DND-41 (cell line): ENCODE measurements at regions not wholly inside any gene's neighbourhood (a gene's known extent, or its start where the extent isn't known, plus 50 kb on each side); places are given as distances from the start of the nearest gene placed in this dataset.

Experiments used
- ATAC-seq: fragments of 200-7000 bp; cut with Tn5 transposase; 3 replicates; pipeline ENCODE4 v1.9.1; 2021; ENCODE audit warnings: low read depth; ENCODE audit not compliant: insufficient read depth
- DNase-seq: peaks from one replicate; pipeline ENCODE4 v3.0.0-alpha.2; 2020
- H2AFZ ChIP-seq: 2 replicates; pipeline ENCODE4 v1.6.0; 2012; ENCODE audit warnings: low read depth, low read length
- H3K27ac ChIP-seq: 2 replicates; pipeline ENCODE4 v1.5.1; 2012; ENCODE audit warnings: low read length, inconsistent platforms
- H3K27me3 ChIP-seq: fragments of 200-600 bp; sonication (generic); 2 replicates; pipeline ENCODE4 v1.6.0; 2012; ENCODE audit warnings: low read length, mild to moderate bottlenecking, inconsistent platforms; ENCODE audit not compliant: insufficient read depth, poor library complexity
- H3K36me3 ChIP-seq: 2 replicates; pipeline ENCODE4 v1.5.1; 2012; ENCODE audit warnings: low read length, inconsistent platforms; ENCODE audit not compliant: insufficient read depth
- H3K4me1 ChIP-seq: 2 replicates; pipeline ENCODE4 v1.5.1; 2012; ENCODE audit warnings: mild to moderate bottlenecking, low read length; ENCODE audit not compliant: insufficient read depth
- H3K4me2 ChIP-seq: 2 replicates; pipeline ENCODE4 v1.6.0; 2012; ENCODE audit warnings: mild to moderate bottlenecking, moderate library complexity, low read length, inconsistent platforms; ENCODE audit not compliant: insufficient read depth
- H3K4me3 ChIP-seq, 2 experiments: fragments of 200-600 bp in 1 of 2; shearing (Covaris generic) in 1 of 2; 2 replicates each; pipeline ENCODE4 v1.5.1; 2012 to 2016; ENCODE audit warnings: inconsistent platforms in 2 of 2, low read length in 2 of 2, mild to moderate bottlenecking in 2 of 2, low read depth in 1 of 2, moderate library complexity in 1 of 2
- H3K79me2 ChIP-seq: 2 replicates; pipeline ENCODE4 v1.6.0; 2012; ENCODE audit warnings: low read length, inconsistent platforms; ENCODE audit not compliant: insufficient read depth
- H3K9ac ChIP-seq: 2 replicates; pipeline ENCODE4 v1.6.0; 2012; ENCODE audit warnings: low read depth, mild to moderate bottlenecking, inconsistent platforms, low read length, moderate library complexity
- H3K9me3 ChIP-seq: 2 replicates; pipeline ENCODE4 v1.5.1; 2012; ENCODE audit warnings: low read length, moderate library complexity, mild to moderate bottlenecking, inconsistent platforms; ENCODE audit not compliant: insufficient read depth, severe bottlenecking
- H4K20me1 ChIP-seq: 2 replicates; pipeline ENCODE4 v1.6.0; 2012; ENCODE audit warnings: low read length; ENCODE audit not compliant: insufficient read depth
- EZH2 ChIP-seq: IDR thresholded peaks from 3 replicates; pipeline ENCODE4 v1.6.1; 2012; ENCODE audit warnings: borderline replicate concordance, low read depth, mild to moderate bottlenecking, moderate library complexity, low read length, inconsistent platforms; ENCODE audit not compliant: severe bottlenecking
- TF ChIP-seq, protein P1 (sequence below): IDR thresholded peaks from 2 replicates; pipeline ENCODE4 v1.5.1; 2012; ENCODE audit warnings: borderline replicate concordance, low read length, moderate library complexity, mild to moderate bottlenecking; ENCODE audit not compliant: poor library complexity, severe bottlenecking; ENCODE audit errors: extremely low read depth

DNA sequence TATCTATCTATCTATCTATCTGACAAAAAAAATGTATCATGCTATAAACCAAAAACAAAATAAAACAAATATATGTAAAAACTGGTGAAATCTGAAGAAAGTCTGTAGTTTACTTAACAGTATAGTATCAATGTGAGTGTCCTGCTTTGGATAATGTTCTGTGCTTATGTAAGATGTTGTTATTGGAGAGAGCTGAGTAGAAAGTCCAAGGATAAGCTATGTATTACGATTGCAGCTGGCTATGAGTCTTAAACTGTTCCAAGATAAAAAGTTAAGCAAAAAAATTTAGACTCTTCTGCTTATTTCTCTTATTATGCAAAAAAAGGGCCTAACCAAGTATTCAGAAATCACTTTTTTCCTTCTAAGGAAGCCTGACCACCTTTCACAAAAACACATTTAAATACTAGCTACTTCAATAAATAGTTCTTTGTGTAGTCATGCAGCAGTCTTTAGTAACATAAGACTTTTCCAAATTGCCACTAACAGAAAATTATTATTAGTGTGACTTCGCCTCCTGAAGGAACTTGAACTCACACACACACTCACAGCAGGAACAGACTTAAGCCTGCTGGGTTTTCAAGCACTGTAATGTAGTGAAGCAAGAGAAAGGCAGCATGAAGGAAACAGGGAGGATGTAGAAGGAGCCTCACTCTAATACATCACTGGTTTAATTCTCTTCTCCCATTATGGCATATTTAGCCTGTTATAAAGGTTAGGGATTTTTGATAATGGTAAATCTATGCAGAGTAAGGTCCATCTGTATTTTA lies 265.8 kb upstream of the GJE1 start:
- H4K20me1 ChIP-seq, result no peaks in the 10 kb centered on the region
- H3K27me3 ChIP-seq, result no peaks in the 10 kb centered on the region
- ATAC-seq, result no peak
- H3K79me2 ChIP-seq, result no peaks in the 10 kb centered on the region
- H3K9me3 ChIP-seq, result no peaks in the 10 kb centered on the region
- H3K9ac ChIP-seq, result no peak overlapping the region
- H3K4me2 ChIP-seq, result no peak overlapping the region
- H3K27ac ChIP-seq, result no peak overlapping the region
- H3K4me1 ChIP-seq, result no peaks in the 10 kb centered on the region
- H3K36me3 ChIP-seq, result no peaks in the 10 kb centered on the region
- no peak for TF ChIP-seq EZH2
- TF ChIP-seq, protein P1, sequence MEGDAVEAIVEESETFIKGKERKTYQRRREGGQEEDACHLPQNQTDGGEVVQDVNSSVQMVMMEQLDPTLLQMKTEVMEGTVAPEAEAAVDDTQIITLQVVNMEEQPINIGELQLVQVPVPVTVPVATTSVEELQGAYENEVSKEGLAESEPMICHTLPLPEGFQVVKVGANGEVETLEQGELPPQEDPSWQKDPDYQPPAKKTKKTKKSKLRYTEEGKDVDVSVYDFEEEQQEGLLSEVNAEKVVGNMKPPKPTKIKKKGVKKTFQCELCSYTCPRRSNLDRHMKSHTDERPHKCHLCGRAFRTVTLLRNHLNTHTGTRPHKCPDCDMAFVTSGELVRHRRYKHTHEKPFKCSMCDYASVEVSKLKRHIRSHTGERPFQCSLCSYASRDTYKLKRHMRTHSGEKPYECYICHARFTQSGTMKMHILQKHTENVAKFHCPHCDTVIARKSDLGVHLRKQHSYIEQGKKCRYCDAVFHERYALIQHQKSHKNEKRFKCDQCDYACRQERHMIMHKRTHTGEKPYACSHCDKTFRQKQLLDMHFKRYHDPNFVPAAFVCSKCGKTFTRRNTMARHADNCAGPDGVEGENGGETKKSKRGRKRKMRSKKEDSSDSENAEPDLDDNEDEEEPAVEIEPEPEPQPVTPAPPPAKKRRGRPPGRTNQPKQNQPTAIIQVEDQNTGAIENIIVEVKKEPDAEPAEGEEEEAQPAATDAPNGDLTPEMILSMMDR, result no peak
- no peak for DNase-seq
- no peak overlapping the region for H2AFZ ChIP-seq
- H3K4me3 ChIP-seq, result no peak overlapping the region

DNA sequence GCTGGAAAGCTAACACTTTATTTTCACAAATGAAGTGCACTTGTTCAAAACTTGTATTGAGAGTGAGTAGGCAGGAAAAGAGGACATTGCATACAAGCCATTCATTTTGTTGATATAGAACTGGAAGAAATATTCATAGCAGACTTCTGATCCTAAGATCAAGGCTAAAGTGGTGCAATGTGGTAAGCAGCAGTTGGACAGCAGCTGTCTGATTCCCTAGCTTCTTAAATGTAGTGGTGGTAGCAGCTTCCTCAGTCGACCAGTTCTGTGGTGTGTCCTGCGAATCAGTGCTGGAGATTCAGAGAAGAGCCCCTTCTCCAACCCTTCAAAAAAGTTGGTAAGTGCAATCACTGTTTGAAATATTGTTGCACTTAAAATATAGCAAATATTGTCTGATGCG lies 281.7 kb upstream of the GJE1 start:
- peaks cover 7% of the 10 kb centered on the region for H3K4me1 ChIP-seq
- no peak overlapping the region for H3K4me3 ChIP-seq
- DNase-seq (no peak), ATAC-seq (no peak)
- H4K20me1 ChIP-seq, result no peaks in the 10 kb centered on the region
- no peak overlapping the region for H2AFZ ChIP-seq
- H3K4me2 ChIP-seq, result no peak overlapping the region
- no peaks in the 10 kb centered on the region for H3K9me3 ChIP-seq
- TF ChIP-seq, protein P1, result no peak
- no peak for TF ChIP-seq EZH2
- no peaks in the 10 kb centered on the region for H3K36me3 ChIP-seq
- H3K79me2 ChIP-seq, result no peaks in the 10 kb centered on the region
- no peak overlapping the region for H3K9ac ChIP-seq
- no peak overlapping the region for H3K27ac ChIP-seq
- H3K27me3 ChIP-seq, result no peaks in the 10 kb centered on the region

DNA sequence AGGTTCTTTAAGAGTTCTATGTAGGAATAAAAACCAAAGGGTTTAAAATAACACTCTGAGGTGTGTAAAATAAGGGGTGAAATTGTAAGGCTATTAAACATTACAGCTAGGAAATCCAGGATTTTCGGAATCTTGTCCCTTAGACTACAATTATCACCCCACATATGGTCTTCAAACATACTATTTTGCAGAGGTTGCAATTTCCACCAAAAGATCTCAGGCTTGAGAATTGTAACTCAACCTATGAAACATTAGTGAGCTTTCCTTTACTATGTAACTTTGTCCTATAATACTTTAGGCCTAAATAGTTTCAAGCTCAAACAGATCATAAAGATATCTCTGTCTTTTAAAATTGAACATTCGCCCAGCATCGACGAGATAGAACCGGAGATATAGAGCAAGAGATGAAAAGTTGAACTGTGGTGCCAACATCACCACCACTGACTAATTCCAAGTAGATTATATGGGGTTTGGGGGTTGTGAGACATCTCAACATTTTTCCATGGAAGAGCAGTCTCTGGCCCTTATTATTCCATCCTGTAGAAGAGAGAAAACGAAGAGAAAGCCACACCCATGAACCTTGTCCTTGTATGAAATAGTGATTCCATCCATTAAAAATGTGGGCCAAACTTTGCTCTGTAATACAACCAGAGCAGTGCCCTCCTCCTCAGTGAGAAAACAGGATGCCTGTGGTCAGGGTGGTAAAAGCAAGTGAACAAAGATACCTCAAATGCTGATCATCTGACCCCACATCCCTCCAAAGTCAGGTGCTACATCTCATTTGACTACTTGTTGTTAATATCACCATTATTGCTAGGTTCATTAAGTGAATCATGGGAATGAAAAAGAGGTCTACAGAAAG lies 284.5 kb upstream of the GJE1 start:
- H2AFZ ChIP-seq, result no peak overlapping the region
- no peak overlapping the region for H3K4me2 ChIP-seq
- peak; percentile 43 for DNase-seq
- no peaks in the 10 kb centered on the region for H3K9me3 ChIP-seq
- peak; percentile 93 for ATAC-seq
- TF ChIP-seq EZH2, result no peak
- TF ChIP-seq, protein P1, result no peak
- no peaks in the 10 kb centered on the region for H3K27me3 ChIP-seq
- no peaks in the 10 kb centered on the region for H3K36me3 ChIP-seq
- no peaks in the 10 kb centered on the region for H4K20me1 ChIP-seq
- no peak overlapping the region for H3K27ac ChIP-seq
- no peak overlapping the region for H3K4me3 ChIP-seq
- no peaks in the 10 kb centered on the region for H3K79me2 ChIP-seq
- H3K9ac ChIP-seq, result no peak overlapping the region
- H3K4me1 ChIP-seq, result peaks cover 7% of the 10 kb centered on the region
